ENCODE measurements at regions not wholly inside any gene's neighbourhood (a gene's known extent, or its start where the extent isn't known, plus 50 kb on each side); places are given as distances from the start of the nearest gene placed in this dataset.

DNA sequence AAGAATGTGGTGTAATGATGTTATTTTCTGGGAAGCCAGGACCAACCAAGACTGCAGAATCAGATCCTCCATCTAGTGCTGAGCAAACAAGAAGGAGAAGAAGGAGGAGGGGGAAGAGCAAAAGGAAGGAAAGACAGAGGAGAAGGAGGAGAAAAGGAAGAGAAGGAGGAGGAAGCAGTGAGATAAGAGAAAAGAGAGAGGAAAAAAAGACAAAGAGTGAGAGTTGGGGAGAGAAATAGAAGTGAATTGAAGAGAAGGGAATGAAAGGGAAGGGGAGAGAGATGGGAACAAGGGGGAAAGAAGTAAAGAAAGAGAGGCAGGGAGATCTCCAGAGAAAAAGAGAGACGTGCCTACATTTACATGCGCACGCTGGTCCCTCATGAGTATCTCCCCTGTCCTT lies 153.5 kb downstream of the MN1 start:
- Histone ChIP-seq H3K27me3 (ENCODE audit: control insufficient read depth in 3 of 3, insufficient read depth in 3 of 3, low read length in 3 of 3) (no peaks in the 10 kb centered on the region), H3K4me1 (ENCODE audit: control insufficient read depth in 3 of 3, insufficient read depth in 2 of 3, low read depth in 1 of 3, low read length in 2 of 3) (peaks cover 0 to 3% (median 0%) of the 10 kb centered on the region in 3 donors), H3K36me3 (ENCODE audit: control insufficient read depth in 3 of 3, insufficient read depth in 2 of 3, low read depth in 1 of 3, low read length in 3 of 3) (no peaks in the 10 kb centered on the region), H3K4me3 (ENCODE audit: low read depth in 1 of 3, low read length in 3 of 3) (no peak overlapping the region), H3K27ac (ENCODE audit: low read depth in 1 of 3, low read length in 2 of 3) (no peak overlapping the region), H3K9me3 (ENCODE audit: control insufficient read depth in 2 of 2, insufficient read depth in 1 of 2, low read depth in 1 of 2, low read length in 1 of 2) (no peaks in the 10 kb centered on the region)
- DNase-seq (no peak), FAIRE-seq (no peak)
- 89 to 97% (median 95%) methylated on average over 3 of the region's 3 CpGs for WGBS, 3 donors

DNA sequence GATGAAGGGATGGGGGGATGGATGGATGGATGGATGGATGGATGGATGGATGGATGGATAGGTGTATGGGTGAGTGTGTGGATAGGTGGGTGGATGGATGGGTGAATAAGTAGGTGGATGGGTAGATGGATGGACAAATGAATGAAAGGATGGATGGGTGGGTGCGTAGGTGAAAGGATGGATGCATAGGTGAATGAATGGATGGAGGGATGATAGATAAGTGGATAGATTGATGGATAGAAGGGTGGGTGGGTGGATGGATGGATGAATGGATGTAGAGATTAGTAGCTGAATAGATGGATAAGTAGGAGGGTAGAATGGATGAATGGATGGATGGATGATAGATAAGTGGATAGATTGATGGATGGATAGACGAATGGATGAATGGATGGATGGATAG lies 152.7 kb downstream of the MN1 start:
- no peaks in the 10 kb centered on the region for H3K9me3 ChIP-seq (ENCODE audit: control insufficient read depth in 2 of 2, insufficient read depth in 1 of 2, low read depth in 1 of 2, low read length in 1 of 2)
- WGBS, 3 donors = 97 to 98% (median 97%) methylated on average over 2 of the region's 2 CpGs
- peaks cover 0 to 3% (median 0%) of the 10 kb centered on the region in 3 donors for H3K4me1 ChIP-seq (ENCODE audit: control insufficient read depth in 3 of 3, insufficient read depth in 2 of 3, low read depth in 1 of 3, low read length in 2 of 3)
- H3K4me3 ChIP-seq (ENCODE audit: low read depth in 1 of 3, low read length in 3 of 3) = no peak overlapping the region
- H3K36me3 ChIP-seq (ENCODE audit: control insufficient read depth in 3 of 3, insufficient read depth in 2 of 3, low read depth in 1 of 3, low read length in 3 of 3) = no peaks in the 10 kb centered on the region
- DNase-seq = no peak
- no peak overlapping the region for H3K27ac ChIP-seq (ENCODE audit: low read depth in 1 of 3, low read length in 2 of 3)
- H3K27me3 ChIP-seq (ENCODE audit: control insufficient read depth in 3 of 3, insufficient read depth in 3 of 3, low read length in 3 of 3) = no peaks in the 10 kb centered on the region
- FAIRE-seq = no peak

DNA sequence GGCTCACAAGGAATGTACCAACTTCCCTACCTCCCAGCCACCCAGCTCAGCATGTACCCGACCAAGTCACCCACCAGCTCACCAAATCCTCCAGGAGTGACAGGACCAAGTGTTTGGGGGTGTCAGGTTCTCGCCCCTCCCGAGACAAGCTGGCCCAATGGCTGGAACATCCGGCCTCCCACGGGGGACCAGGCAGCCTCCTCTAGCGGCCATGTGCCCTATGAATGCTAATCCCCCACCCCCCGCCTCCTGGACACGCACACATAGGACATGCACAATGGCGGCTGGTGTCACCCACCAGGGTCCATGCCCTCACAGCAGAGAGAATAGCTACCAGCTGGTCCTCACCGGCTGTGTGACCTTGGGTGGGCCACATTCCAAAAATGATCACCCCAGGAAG lies 151.0 kb downstream of the MN1 start:
- H3K4me1 ChIP-seq (ENCODE audit: control insufficient read depth in 3 of 3, insufficient read depth in 2 of 3, low read depth in 1 of 3, low read length in 2 of 3) = peaks cover 0 to 17% (median 0%) of the 10 kb centered on the region in 3 donors
- no peaks in the 10 kb centered on the region for H3K27me3 ChIP-seq (ENCODE audit: control insufficient read depth in 3 of 3, insufficient read depth in 3 of 3, low read length in 3 of 3)
- WGBS, 3 donors = 86 to 91% (median 88%) methylated on average over 9 to 10 of the region's 10 CpGs
- H3K4me3 ChIP-seq (ENCODE audit: low read depth in 1 of 3, low read length in 3 of 3) = no peak overlapping the region
- H3K36me3 ChIP-seq (ENCODE audit: control insufficient read depth in 3 of 3, insufficient read depth in 2 of 3, low read depth in 1 of 3, low read length in 3 of 3) = no peaks in the 10 kb centered on the region
- FAIRE-seq = no peak
- H3K9me3 ChIP-seq (ENCODE audit: control insufficient read depth in 2 of 2, insufficient read depth in 1 of 2, low read depth in 1 of 2, low read length in 1 of 2) = no peaks in the 10 kb centered on the region
- H3K27ac ChIP-seq (ENCODE audit: low read depth in 1 of 3, low read length in 2 of 3) = no peak overlapping the region
- DNase-seq = no peak

DNA sequence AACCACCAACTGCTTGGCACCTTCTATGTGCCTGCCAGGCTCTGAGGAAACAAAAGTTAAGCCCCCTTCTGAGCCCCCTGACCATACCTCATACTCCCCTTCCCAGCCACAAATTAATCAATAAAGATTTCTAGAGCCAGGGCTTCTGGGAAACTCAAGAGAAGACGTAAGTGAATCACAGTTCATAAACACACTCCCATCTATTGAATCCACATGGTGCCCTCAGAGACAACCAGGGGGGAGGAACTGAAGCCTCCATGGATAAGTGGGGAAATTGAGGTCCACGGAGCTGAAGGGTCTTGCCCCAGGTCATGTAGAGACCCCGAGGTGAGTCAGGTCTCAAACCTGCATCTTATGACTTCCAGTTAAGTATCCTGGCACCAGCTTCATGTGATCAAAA lies 150.6 kb downstream of the MN1 start:
- H3K27ac ChIP-seq (ENCODE audit: low read depth in 1 of 3, low read length in 2 of 3) = no peak overlapping the region
- no peaks in the 10 kb centered on the region for H3K27me3 ChIP-seq (ENCODE audit: control insufficient read depth in 3 of 3, insufficient read depth in 3 of 3, low read length in 3 of 3)
- no peaks in the 10 kb centered on the region for H3K36me3 ChIP-seq (ENCODE audit: control insufficient read depth in 3 of 3, insufficient read depth in 2 of 3, low read depth in 1 of 3, low read length in 3 of 3)
- H3K4me3 ChIP-seq (ENCODE audit: low read depth in 1 of 3, low read length in 3 of 3) = no peak overlapping the region
- DNase-seq (no peak), FAIRE-seq (no peak)
- 63 to 79% (median 78%) methylated on average over 3 of the region's 3 CpGs for WGBS, 3 donors
- peaks cover 0 to 18% (median 0%) of the 10 kb centered on the region in 3 donors for H3K4me1 ChIP-seq (ENCODE audit: control insufficient read depth in 3 of 3, insufficient read depth in 2 of 3, low read depth in 1 of 3, low read length in 2 of 3)
- H3K9me3 ChIP-seq (ENCODE audit: control insufficient read depth in 2 of 2, insufficient read depth in 1 of 2, low read depth in 1 of 2, low read length in 1 of 2) = no peaks in the 10 kb centered on the region

DNA sequence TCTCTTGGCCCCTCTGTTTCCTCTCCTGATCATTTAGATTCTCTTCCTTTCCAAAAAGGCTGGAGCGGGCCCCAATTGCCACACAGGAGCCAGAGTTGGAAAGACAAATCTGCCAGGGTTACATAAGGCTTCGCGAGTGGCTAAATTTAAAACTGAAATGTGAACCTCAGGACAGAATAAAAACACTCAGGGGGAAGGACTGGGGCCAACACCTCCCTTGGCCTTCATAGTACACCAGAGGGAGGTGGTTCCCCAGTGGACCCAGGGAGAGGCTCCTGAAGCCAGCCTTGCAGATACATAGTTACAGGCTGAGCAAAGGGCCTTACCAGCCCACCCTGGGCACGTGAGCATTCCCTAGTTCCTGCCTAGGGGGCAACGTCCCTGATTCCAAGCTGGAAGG lies 150.1 kb downstream of the MN1 start:
- H3K9me3 ChIP-seq (ENCODE audit: control insufficient read depth in 2 of 2, insufficient read depth in 1 of 2, low read depth in 1 of 2, low read length in 1 of 2) = peaks cover 0 to 2% of the 10 kb centered on the region in 2 donors
- 67 to 83% (median 83%) methylated on average over 5 of the region's 5 CpGs for WGBS, 3 donors
- H3K36me3 ChIP-seq (ENCODE audit: control insufficient read depth in 3 of 3, insufficient read depth in 2 of 3, low read depth in 1 of 3, low read length in 3 of 3) = no peaks in the 10 kb centered on the region
- no peak overlapping the region for H3K4me3 ChIP-seq (ENCODE audit: low read depth in 1 of 3, low read length in 3 of 3)
- no peak overlapping the region for H3K27ac ChIP-seq (ENCODE audit: low read depth in 1 of 3, low read length in 2 of 3)
- H3K27me3 ChIP-seq (ENCODE audit: control insufficient read depth in 3 of 3, insufficient read depth in 3 of 3, low read length in 3 of 3) = no peaks in the 10 kb centered on the region
- H3K4me1 ChIP-seq (ENCODE audit: control insufficient read depth in 3 of 3, insufficient read depth in 2 of 3, low read depth in 1 of 3, low read length in 2 of 3) = peaks cover 0 to 18% (median 0%) of the 10 kb centered on the region in 3 donors
- DNase-seq (no peak), FAIRE-seq (no peak)

DNA sequence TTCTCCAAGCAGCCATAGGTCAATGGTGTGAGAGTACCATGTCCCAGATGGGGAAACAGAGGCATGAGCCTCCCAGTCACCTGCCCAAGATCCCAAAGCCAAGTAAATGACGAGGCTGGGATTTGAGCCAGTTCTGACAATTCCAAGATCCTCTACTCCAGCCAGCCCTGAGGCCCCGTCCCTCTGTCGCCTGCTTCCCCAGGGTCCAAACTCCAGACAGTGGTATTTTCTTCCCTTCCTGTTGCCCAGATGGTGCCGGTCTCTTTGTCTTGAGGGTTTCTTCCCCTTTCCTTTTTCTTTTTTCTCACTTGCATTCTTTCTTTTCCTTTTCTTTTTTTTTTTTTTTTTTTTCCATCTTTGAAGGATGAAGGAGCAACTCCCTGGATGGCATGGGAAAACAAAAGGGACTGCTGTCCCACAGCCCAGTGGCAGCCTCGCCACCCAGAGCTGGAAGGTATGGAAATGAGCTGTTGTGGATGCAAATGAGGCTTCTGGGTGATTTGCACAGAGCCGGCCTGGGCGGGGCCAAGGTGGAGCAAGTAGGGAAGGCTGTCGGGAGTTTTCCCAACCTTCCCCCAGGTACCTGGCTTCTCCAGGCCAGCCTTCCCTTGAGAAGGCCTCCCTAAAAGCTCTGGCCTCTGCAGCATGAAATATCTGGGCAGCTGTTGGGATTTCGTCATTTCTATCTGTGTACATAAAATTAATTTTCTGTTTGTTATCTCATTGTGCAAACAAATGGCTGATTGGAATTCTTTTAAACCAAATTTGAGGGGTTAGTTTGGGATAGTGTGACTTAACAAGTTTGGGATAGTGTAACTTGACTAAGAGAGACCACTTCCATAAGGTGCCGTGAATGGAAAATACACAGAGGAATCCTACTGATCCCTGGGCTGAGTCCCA lies 146.8 kb downstream of the MN1 start:
- Histone ChIP-seq H3K9me3 (ENCODE audit: control insufficient read depth in 2 of 2, insufficient read depth in 1 of 2, low read depth in 1 of 2, low read length in 1 of 2) (peaks cover 0 to 12% of the 10 kb centered on the region in 2 donors), H3K27ac (ENCODE audit: low read depth in 1 of 3, low read length in 2 of 3) (peak overlapping the region in 1 of 3 donors; percentile 91), H3K27me3 (ENCODE audit: control insufficient read depth in 3 of 3, insufficient read depth in 3 of 3, low read length in 3 of 3) (no peaks in the 10 kb centered on the region), H3K36me3 (ENCODE audit: control insufficient read depth in 3 of 3, insufficient read depth in 2 of 3, low read depth in 1 of 3, low read length in 3 of 3) (peaks cover 0 to 6% (median 0%) of the 10 kb centered on the region in 3 donors), H3K4me3 (ENCODE audit: low read depth in 1 of 3, low read length in 3 of 3) (peak overlapping the region in 1 of 3 donors; percentile 40), H3K4me1 (ENCODE audit: control insufficient read depth in 3 of 3, insufficient read depth in 2 of 3, low read depth in 1 of 3, low read length in 2 of 3) (peaks cover 0 to 15% (median 0%) of the 10 kb centered on the region in 3 donors)
- DNase-seq = peak; percentile 69 to 90
- WGBS, 3 donors = 9 to 32% (median 23%) methylated on average over 10 of the region's 10 CpGs
- no peak for FAIRE-seq

DNA sequence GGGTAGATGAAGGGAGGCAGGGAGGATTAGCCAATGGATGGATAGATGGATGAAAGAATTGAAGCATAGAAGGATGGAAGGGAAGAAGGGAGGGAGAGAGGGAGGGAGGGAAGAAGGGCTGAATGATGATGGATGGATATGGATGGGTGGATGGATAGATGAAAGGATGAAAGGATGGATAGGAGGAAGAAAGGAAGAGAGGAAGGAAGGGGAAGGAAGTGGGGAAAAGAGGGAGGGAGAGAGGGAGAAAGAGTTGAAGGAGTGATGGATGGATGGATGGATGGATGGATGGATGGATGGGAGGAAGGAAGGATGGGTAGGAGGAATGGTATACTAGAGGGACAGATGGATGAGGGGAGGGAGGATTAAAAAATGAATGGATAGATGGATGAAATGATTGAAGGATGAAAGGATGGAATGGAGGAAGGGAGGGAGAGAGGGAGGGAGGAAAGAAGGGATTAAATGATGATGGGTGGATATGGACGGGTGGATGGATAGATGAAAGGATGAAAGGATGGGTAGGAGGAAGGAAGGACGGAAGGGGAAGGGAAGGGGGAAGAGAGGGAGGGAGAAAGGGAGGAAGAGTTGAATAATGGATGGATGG lies 145.9 kb downstream of the MN1 start:
- Histone ChIP-seq H3K27ac (ENCODE audit: low read depth in 1 of 3, low read length in 2 of 3) (peak overlapping the region in 1 of 3 donors; percentile 91), H3K36me3 (ENCODE audit: control insufficient read depth in 3 of 3, insufficient read depth in 2 of 3, low read depth in 1 of 3, low read length in 3 of 3) (peaks cover 0 to 8% (median 0%) of the 10 kb centered on the region in 3 donors), H3K27me3 (ENCODE audit: control insufficient read depth in 3 of 3, insufficient read depth in 3 of 3, low read length in 3 of 3) (no peaks in the 10 kb centered on the region), H3K4me3 (ENCODE audit: low read depth in 1 of 3, low read length in 3 of 3) (peak overlapping the region in 1 of 3 donors; percentile 40), H3K9me3 (ENCODE audit: control insufficient read depth in 2 of 2, insufficient read depth in 1 of 2, low read depth in 1 of 2, low read length in 1 of 2) (peaks cover 0 to 12% of the 10 kb centered on the region in 2 donors), H3K4me1 (ENCODE audit: control insufficient read depth in 3 of 3, insufficient read depth in 2 of 3, low read depth in 1 of 3, low read length in 2 of 3) (peaks cover 0 to 15% (median 0%) of the 10 kb centered on the region in 3 donors)
- WGBS, 3 donors = 78 to 86% (median 80%) methylated on average over 2 of the region's 2 CpGs
- no peak for FAIRE-seq
- no peak for DNase-seq

DNA sequence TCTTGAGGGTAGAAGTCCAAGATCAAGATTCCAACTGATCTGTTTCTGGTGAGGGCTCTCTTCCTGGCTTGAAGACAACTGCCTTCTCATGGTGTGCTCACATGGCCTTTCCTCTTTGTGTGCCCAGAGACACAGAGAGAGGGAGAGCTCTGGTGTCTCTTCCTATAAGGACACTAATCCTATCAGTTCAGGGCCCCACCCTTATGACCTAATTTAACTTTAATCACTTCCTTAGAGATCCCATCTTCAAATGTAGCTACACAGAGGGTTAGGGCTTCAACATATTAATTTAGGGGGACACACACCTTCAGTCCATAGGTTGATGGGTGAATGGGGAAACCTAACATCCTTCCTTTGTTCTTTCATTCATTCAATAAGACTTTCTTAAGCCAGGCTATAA lies 144.6 kb downstream of the MN1 start:
- H3K4me1 ChIP-seq (ENCODE audit: control insufficient read depth in 3 of 3, insufficient read depth in 2 of 3, low read depth in 1 of 3, low read length in 2 of 3) = peaks cover 0 to 15% (median 0%) of the 10 kb centered on the region in 3 donors
- DNase-seq (no peak), FAIRE-seq (no peak)
- H3K27me3 ChIP-seq (ENCODE audit: control insufficient read depth in 3 of 3, insufficient read depth in 3 of 3, low read length in 3 of 3) = no peaks in the 10 kb centered on the region
- H3K27ac ChIP-seq (ENCODE audit: low read depth in 1 of 3, low read length in 2 of 3) = no peak overlapping the region
- no peak overlapping the region for H3K4me3 ChIP-seq (ENCODE audit: low read depth in 1 of 3, low read length in 3 of 3)
- H3K36me3 ChIP-seq (ENCODE audit: control insufficient read depth in 3 of 3, insufficient read depth in 2 of 3, low read depth in 1 of 3, low read length in 3 of 3) = peaks cover 0 to 11% (median 0%) of the 10 kb centered on the region in 3 donors
- peaks cover 0 to 12% of the 10 kb centered on the region in 2 donors for H3K9me3 ChIP-seq (ENCODE audit: control insufficient read depth in 2 of 2, insufficient read depth in 1 of 2, low read depth in 1 of 2, low read length in 1 of 2)
